HG03135 (cell line): ENCODE measurements at regions not wholly inside any gene's neighbourhood (a gene's known extent, or its start where the extent isn't known, plus 50 kb on each side); places are given as distances from the start of the nearest gene placed in this dataset.
"Not testable (repeated sequence)": the region's sequence is repeated elsewhere in the genome, so short reads cannot be mapped to it uniquely, and the experiment has no call there.

Experiments
- ATAC-seq: cut with Tn5 transposase; IDR thresholded peaks from one replicate; pipeline ENCODE4 v1.9.1; 2021; ENCODE audit warnings: mild to moderate bottlenecking, moderate library complexity; ENCODE audit not compliant: unreplicated experiment

DNA sequence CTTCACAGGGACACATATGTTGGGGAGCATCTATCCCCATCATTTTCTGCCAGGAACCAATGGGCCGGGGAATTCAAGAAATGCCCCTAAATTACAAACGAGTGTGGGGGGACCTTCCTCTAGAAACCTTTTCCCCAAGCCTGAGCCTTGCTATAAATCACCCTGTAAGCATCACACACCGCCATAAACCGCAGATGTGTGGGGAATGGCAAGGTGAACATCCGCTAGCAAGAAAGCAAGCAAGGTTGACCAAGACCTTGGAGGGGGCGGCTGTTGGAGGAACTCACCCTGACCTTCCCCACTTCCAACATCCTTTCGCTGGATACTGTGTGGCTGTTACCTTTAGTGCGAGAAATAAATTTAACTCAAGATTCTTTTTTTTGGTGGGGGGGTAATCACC, 693.3 kb upstream of the TBX3 start:
- ATAC-seq = no peak

DNA sequence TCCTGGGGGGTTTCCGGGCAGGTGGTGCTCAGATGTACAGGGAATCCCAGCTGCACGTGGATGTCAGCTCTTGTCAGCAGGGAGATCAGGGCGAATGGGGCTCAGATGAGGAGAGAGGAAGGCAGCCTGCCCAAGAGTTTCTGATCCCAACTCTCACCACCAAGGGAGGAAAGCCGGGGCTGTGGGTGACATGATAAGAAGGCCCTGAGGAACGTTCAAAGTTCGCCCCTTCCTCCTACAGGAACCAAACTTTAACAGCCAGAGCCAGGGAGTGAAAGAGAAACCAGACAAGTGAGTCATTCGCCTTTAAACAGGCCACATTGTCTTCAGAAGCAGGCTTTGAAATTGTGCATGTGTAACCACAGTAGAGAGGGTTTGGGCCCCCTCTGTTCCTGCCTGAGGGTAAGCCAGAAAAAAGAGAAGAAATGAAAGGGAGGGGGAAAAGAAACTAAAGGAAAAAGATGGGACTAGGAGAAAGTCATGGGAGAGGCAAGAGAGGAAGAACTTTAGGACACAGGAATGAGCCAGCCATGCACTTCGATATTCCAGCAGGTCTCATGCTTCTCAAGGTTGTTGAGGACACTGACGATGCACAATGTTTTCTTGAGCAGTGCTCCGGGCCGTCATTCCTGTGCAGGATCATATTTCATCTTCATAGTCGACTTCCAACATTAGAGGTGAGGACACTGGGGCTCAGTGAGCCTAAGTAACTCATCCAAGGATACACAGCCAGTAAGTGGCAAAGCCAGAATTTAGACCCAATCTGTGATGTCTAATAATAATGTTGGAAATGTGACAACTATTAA, 691.4 kb upstream of the TBX3 start:
- peak; percentile 89 for ATAC-seq

DNA sequence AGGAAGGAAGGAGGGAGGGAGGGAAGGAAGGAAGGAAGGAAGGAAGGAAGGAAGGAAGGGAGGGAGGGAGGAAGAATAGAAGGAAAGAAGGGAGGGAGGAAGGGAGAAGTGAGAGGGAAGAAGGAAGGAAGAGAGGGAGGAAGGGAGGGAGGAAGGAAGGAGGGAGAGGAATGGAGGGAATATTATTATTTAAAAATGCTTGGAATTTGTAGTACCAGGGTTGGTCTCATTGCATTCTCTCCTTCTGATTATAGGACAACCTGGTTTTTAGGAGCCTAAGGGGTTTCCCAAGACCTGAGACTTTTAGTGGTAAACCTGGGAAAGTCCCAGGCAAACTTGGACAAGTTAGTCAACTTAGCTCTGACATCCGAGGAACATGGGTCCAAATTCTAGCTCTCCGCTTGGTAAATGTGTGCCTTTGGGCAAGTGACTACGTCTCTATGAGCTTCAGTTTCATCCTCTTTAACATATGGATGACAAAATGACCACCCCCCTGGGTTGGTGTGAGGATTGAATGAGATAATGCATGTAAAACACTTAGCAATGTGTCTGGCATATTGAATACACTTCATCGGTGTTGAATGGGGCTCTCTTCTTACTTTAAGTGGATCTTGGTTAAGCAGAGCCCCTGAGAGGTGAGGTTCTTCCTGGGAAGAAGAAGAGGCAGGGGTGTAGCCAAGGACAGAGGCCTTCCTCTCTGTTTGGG, 690.7 kb upstream of the TBX3 start:
- peak; percentile 25 for ATAC-seq

DNA sequence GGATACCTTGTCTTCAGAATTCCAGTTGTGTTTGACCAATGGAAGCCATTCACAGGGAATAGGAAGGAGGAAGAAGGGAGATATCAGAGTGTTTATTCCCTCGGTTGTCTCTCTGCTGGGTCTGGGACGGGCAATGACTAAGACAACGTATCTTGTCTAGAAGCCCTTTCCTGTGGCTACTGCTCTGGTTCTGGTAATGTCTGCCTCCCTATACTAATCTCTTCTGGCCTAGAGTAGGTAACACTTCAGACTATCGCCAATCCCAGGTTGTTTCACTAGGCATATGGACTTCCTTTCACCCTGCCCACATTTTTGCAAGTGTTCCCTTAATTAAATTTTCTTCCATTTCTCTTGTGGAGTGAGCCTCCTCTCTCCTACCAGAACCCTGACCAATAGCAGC, 687.7 kb upstream of the TBX3 start:
- no peak for ATAC-seq

DNA sequence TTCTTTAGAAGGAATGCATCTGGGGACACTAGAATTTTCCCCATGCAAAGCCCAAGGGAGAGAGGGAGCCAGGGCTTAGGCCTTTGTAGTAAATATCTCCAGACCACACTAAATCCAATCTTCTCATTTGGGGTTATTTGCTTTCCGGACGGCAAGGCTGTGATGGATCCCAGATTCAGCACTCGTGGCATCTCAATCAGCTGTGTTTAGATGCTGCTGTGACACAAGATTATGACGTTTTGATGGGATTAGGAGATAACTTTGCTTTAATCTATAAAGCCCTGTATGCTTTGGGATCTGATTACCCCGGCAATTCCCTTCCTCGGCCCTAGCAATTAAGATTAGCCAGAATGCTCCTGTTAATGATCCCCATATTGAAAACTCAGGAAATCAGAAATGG, 686.7 kb upstream of the TBX3 start:
- ATAC-seq = no peak

DNA sequence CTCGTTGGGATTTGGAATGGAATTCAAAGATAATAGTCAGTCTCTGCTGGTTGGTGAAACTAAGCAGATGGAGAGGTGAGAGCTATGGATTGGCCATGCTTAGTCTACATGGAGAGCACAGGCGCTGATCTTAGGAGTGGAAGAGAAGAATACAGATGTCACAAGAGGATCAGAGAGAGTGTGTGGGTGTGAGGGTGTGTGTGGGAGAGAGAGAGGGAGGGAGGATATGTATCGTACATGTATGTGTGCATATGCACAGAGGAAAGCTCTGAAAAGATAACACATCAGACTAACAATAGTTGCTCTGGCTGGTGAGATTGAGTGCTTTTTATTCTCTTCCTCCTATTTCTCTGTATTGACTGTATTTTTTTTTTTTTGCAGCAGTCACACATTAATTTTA, 686.2 kb upstream of the TBX3 start:
- ATAC-seq = no peak

DNA sequence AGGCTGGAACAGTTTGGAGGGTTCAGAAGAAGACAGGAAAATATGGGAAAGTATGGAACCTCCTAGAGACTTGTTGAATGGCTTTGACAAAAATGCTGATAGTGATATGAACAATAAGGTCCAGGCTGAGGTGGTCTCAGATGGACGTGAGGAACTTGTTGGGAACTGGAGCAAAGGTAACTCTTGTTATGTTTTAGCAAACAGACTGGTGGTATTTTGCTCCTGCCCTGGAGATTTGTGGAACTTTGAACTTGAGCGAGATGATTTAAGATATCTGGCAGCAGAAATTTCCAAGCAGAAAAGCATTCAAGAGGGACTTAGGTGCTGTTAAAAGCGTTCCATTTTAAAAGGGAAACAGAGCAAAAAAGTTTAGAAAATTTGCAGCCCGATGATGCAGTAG, 682.3 kb upstream of the TBX3 start:
- not testable (repeated sequence) for ATAC-seq

DNA sequence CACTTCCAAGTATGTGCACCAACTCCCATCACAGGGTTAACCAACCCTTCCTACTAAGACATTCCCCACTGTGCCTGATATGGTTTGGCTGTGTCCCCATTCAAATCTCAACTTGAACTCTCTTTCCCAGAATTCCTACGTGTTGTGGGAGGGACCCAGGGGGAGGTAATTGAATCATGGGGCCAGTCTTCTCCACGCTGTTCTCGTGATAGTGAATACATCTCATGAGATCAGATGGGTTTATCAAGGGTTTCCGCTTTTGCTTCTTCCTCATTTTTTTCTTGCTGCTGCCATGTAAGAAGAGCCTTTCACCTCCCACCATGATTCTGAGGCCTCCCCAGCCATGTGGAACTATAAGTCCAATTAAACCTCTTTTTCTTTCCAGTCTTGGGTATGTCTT, 681.8 kb upstream of the TBX3 start:
- not testable (repeated sequence) for ATAC-seq

DNA sequence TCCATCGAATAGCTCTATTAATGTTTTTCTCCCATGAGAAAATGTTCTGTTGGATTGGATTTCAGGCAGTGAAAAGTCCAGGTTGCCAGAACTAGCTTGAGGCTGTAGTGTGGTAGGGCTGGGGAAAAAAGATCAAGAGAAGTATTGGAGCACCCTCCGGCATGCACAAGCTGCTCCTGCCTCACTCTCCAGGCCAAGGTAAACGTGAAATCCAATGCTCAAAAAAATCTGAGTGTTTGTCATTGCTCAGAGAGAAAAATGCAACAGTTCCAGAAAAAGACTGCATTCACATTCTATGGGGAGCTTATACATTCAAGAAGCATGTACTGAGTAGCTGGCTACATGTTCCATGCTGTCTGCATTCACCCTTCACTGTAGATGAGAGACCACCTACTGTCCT, 680.9 kb upstream of the TBX3 start:
- ATAC-seq = no peak

DNA sequence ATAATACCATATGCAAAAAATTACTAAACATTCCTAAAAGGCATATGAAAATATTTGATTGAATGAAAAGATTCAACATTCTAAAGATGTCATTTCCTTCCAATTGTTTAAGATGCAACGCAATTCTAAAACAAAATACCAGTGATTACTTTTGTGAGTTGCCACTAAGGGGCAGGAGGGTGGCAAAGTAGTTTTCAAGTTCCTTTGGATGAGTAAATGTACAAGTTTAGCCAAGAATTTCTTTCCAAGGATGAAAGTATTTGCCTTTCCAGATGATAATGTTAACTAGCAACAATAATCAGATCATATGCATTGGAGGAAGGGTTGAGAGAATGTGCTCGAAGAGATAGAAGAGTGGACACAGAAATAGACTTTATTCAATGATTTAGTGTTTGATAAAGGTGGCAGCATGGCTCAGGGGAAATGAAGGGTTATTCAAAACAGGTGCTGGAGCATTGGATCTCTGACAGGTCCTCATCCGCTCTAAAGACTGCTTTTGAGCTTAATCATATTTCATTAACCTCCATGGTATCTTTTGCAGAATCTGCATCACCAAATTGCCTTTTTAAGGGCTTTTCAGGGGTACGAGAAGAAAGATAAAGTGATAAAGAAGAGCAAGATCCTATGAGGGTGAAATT, 678.5 kb upstream of the TBX3 start:
- no peak for ATAC-seq

DNA sequence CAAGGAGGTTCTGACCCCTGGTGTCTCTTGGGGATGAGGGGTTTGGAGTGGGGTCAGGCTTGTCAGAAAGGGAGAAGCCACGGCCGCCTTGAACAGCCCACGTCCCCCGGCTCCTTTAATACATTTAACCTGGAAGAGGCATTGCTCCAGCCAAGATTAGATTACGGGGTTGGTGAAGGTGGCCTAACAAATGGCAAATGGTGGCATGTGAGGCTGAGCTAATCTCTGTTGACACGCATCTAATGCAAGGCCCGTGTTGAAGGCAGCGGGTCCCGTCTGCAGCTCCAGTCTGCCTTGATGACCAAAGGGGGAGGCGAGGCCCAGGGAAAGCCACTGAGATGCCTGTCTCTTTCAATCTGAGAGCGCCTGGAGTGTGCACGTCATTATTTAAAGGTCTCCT, 673.7 kb upstream of the TBX3 start:
- no peak for ATAC-seq

DNA sequence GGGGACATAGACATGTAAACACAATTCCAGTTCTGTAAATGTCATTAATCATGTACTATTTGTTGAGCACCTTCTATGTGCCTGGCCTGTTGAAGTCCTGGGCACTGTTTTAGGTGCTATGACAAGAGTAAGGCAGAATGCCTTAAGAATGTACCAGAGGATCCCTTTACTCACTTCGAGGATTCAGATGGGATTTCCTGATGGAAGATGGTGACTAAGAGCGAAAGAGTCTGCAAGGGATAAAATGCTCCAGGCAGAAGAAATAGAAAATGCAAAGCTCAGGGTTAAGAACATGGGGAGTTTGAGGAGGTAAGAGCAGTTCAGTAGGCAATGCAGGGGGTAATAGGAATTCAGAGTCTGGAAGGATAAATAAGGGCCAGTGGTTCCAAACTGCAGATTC, 671.3 kb upstream of the TBX3 start:
- no peak for ATAC-seq

DNA sequence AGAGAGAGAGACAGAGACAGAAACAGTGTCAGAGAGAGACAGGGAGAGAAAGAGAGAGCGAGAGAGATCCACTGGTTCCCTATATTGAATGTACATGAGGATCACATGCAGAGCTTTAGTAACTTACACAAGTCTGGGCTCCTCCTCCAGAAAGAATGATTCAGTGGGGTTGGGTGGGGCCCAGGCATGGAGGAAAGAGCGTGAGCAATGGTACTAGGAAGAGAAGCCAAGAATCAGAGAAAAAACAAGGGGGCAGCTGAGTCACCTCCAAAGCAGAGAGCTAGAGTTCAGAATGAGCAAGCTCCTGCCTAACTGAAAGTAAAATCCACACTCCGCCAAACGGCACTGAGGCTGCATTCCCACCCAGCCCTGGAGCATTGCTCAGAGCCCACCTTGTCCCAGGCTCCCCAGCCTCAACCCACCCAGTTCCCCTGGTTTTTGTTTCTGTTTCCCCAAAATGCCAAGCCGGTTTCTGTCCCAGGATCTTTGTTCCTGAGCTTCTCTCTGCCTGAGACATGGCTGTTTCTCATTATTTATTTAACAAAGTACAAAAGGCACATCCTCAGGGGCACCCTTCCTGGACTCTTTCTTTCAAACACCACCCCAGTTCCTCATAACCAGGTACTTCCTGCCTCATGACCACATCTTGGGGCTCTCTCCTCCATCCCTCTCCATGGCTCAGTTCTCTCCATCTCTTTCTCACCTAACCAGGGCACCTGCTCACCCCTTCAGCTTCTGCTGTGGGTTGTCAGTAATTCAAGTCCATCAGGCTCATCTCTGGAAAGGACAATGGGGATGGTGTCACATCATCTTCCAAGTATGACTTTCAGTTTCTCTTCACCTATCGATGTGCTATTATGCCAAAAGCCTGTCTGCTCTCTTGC, 670.3 kb upstream of the TBX3 start:
- no peak for ATAC-seq

DNA sequence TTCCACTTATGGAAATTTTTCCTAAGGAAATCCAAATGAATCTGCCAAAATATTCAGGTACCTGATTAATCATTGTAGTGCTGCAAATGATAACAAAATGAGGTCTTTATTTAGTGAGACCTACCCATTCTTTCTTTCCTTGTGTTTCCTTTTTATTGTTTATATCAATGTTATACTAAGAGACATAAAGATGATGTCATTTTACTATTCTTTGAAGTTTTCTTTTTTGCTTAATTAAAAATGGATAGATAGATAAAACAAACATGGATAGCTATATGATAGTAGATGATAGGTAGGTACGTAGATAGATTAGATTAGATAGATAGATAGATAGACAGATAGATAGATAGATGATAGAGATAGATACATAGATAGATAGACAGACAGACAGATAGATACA, 669.5 kb upstream of the TBX3 start:
- ATAC-seq = no peak

DNA sequence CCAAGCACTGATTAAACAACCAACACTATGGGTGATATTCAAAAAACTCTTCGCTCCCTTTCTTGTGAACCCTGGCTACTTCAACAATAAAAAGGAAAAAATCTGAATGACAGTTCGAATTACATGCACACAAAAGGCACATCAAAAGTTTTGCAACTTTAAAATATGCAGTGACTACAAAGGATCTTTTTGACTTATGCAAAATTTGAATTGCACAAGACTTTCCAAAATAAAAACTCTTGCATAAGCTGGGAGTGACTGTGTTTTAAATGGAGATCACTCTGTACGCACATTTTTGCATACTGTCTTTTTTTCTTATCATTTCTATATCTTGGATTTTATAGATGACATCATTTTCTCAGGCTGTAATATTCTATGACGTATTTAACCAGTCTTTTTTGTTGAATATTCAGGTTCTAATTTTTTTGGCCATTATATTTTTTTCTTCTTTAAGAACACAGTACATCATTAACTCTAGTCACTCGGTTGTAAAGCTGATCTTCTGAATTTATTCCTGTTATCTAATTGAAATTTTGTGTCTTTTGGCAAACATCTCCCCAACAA, 667.6 kb upstream of the TBX3 start:
- ATAC-seq = no peak

DNA sequence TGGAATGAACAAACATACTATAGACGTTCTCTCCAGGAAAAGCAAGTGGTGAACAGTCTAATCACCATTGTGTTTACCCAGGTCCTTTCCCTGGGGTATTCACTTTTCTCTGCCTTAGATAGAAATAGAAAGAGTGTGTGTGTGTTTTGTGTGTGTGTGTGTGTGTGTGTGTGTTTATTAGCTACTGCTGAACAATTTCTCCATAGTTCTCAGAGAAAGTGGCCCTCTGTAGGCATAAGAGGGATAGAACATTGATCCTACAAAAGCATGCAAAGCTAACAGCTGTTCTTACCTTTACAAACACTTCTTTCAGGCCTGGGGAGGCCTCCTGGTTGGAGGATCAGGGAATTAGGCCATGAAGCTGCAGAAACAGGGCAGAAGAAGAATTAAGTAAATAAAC, 665.7 kb upstream of the TBX3 start:
- ATAC-seq = no peak

DNA sequence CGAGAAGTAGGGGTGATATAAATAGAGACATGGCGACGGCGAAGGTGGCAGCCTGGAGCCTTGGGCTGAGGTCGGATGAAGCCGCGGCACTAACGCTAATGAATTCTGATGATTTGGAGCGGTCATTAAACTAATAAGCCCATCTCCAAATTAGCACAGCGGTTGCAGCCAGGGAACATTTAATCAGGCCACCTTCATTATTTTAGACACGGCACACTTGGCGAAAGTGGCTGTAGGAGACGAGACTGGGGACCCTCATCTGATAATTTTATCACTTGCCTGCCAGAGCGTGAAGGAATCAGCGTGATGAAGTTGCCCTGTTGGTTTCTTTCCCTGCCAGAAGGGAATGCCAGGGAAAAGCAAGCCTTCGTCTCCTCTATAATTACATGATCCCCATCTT, 664.3 kb upstream of the TBX3 start:
- ATAC-seq = no peak

DNA sequence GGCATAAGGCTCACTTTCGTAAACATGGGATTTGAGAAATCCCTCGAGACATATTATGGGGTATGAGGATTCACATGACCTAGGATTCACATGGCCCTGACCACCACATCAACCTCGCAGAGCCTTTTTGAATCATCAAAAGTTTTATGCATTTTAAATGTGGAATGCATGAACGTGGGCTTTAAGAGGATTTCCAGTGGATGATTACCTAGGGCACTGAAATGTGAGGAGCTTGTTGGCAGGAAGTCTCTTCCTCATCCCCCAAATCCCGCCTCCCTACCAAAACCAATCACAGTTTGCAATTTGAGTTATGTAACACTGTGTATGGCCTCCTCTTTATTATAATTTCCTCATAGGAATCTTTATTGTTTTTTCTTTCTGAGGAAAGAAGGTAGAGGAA, 659.6 kb upstream of the TBX3 start:
- no peak for ATAC-seq

DNA sequence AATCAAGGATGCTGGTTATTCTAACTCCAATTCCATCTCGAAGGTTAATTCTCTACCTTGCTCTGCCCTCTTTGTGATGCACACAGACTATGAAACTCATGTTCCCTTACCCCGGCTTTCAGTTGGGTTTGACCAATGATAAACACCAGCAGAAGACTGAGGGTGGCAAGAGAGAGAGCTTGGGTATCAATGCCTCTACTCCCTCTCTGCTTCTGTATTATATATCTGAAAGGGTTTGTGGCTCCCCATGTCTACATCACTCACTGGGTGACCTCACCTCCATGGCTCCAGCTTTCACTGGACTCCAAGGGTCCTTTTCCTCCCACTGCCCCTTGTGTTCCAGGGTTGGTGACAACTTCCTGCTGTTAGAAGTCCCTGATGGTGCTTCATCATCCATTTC, 659.0 kb upstream of the TBX3 start:
- ATAC-seq = no peak

DNA sequence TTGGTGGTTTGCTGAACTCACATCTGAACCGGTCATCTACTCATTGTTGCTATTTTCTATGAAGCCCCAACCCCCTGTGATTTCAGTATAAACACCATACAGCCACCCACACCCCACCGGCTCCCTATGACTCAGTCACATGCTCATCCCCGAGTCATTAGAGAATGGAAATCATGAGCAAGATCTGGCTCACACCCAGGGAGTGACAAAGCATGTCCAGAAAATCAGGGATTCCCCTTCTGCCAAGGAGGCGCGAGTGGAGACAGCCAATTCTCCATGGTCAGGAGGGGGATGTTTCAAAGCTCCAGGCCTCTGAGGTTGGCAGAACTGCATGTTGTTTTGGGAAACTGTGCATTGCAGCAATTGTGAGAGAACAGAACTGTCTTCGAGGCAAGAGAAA, 657.5 kb upstream of the TBX3 start:
- ATAC-seq = no peak
